B cell (primary cell): ENCODE measurements at regions not wholly inside any gene's neighbourhood (a gene's known extent, or its start where the extent isn't known, plus 50 kb on each side); places are given as distances from the start of the nearest gene placed in this dataset.

Source experiments
- CTCF ChIP-seq: fragments of 200-600 bp; IDR thresholded peaks from one replicate; pipeline ENCODE4 v1.8.0; 2022; ENCODE audit warnings: antibody characterized with exemption, mild to moderate bottlenecking
- EZH2 ChIP-seq: IDR thresholded peaks from 2 replicates; pipeline ENCODE4 v1.6.1; 2012; ENCODE audit warnings: borderline replicate concordance, low read depth, mild to moderate bottlenecking, moderate library complexity, low read length; ENCODE audit not compliant: insufficient read depth, poor library complexity, severe bottlenecking

GRCh38 chr9:129494113-129494789 lies 126.7 kb downstream of the C9orf50 start:
- TF ChIP-seq CTCF (no peak), EZH2 (no peak)
